IMR-90 (cell line): ENCODE measurements at regions not wholly inside any gene's neighbourhood (a gene's known extent, or its start where the extent isn't known, plus 50 kb on each side); places are given as distances from the start of the nearest gene placed in this dataset.

Source experiments
- ATAC-seq: fragments of 200-7000 bp; cut with Tn5 transposase; 2 replicates; pipeline ENCODE4 v1.9.1; 2020; ENCODE audit warnings: low read depth, mild to moderate bottlenecking, moderate library complexity
- BruUV-seq: library from RNA; stranded (reverse); fragments of 400-500 nt; replicated peaks from 2 replicates; lab custom pipeline; 2021; lab: Mats Ljungman, UMichigan
- CTCF ChIA-PET: fragments of 300-600 bp; formaldehyde crosslinking; extraction: SDS; loops from one replicate; lab custom pipeline; 2021; ENCODE audit warnings: antibody characterized with exemption; lab: Yijun Ruan, JAX
- POLR2A ChIA-PET: fragments of 300-600 bp; sonication (Branson Sonifier 250); formaldehyde crosslinking; loops from one replicate; lab custom pipeline; 2022; ENCODE audit warnings: antibody characterized with exemption; ENCODE audit not compliant: unreplicated experiment; lab: Charles Lee
- DNase-seq: peaks from one replicate; pipeline ENCODE4 v3.0.0; 2013
- H2AFZ ChIP-seq: replicated peaks from 2 replicates; pipeline ENCODE3; 2013; ENCODE audit warnings: low read length, mild to moderate bottlenecking; ENCODE audit not compliant: poor library complexity
- H2AK5ac ChIP-seq: 2 replicates; pipeline ENCODE4 v1.6.1; 2013; ENCODE audit warnings: low read depth, low read length, inconsistent platforms
- H2AK9ac ChIP-seq: replicated peaks from 2 replicates; pipeline ENCODE3; 2013; ENCODE audit warnings: mild to moderate bottlenecking, low read depth, low read length, moderate library complexity; ENCODE audit not compliant: poor library complexity
- H2BK120ac ChIP-seq: 2 replicates; pipeline ENCODE4 v1.6.1; 2013; ENCODE audit warnings: low read depth, low read length, inconsistent platforms
- H2BK15ac ChIP-seq: 3 replicates; pipeline ENCODE4 v1.6.1; 2013; ENCODE audit warnings: low read depth, low read length, inconsistent platforms
- H2BK20ac ChIP-seq: 2 replicates; pipeline ENCODE4 v1.6.1; 2013; ENCODE audit warnings: low read depth, mild to moderate bottlenecking, inconsistent platforms, low read length, moderate library complexity
- H2BK5ac ChIP-seq: 2 replicates; pipeline ENCODE4 v1.6.1; 2013; ENCODE audit warnings: mild to moderate bottlenecking, low read depth, low read length, inconsistent platforms; ENCODE audit not compliant: poor library complexity, severe bottlenecking
- H3K14ac ChIP-seq: replicated peaks from 2 replicates; pipeline ENCODE4 v1.6.1; 2013; ENCODE audit warnings: low read depth, low read length, inconsistent platforms
- H3K18ac ChIP-seq: 2 replicates; pipeline ENCODE4 v1.6.1; 2013; ENCODE audit warnings: low read depth, low read length, control low read depth
- H3K23ac ChIP-seq: 2 replicates; pipeline ENCODE4 v1.6.1; 2013; ENCODE audit warnings: low read depth, low read length, inconsistent platforms
- H3K27ac ChIP-seq: 2 replicates; pipeline ENCODE4 v1.5.1; 2013; ENCODE audit warnings: mild to moderate bottlenecking, control low read depth, low read length; ENCODE audit not compliant: insufficient read depth
- H3K27me3 ChIP-seq: 2 replicates; pipeline ENCODE4 v1.6.1; 2013; ENCODE audit warnings: low read length; ENCODE audit not compliant: control insufficient read depth, insufficient read depth
- H3K36me3 ChIP-seq: 2 replicates; pipeline ENCODE4 v1.6.1; 2013; ENCODE audit warnings: low read length, mixed read lengths; ENCODE audit not compliant: control insufficient read depth, insufficient read depth
- H3K4ac ChIP-seq: 2 replicates; pipeline ENCODE4 v1.6.1; 2013; ENCODE audit warnings: low read depth, low read length, inconsistent platforms
- H3K4me1 ChIP-seq: 2 replicates; pipeline ENCODE4 v1.6.1; 2013; ENCODE audit warnings: low read length, mixed read lengths; ENCODE audit not compliant: control insufficient read depth, insufficient read depth
- H3K4me2 ChIP-seq: 2 replicates; pipeline ENCODE4 v1.6.1; 2013; ENCODE audit warnings: low read depth, mild to moderate bottlenecking, control low read depth, low read length, moderate library complexity
- H3K4me3 ChIP-seq: 2 replicates; pipeline ENCODE4 v1.5.1; 2013; ENCODE audit warnings: low read depth, mild to moderate bottlenecking, control low read depth, low read length, moderate library complexity; ENCODE audit not compliant: insufficient read depth
- H3K56ac ChIP-seq: 2 replicates; pipeline ENCODE4 v1.6.1; 2013; ENCODE audit warnings: low read length, inconsistent platforms; ENCODE audit not compliant: insufficient read depth; ENCODE audit errors: extremely low read depth
- H3K79me1 ChIP-seq, 2 experiments: 2 replicates each; pipeline ENCODE4 v1.6.1; 2013; ENCODE audit warnings: low read length in 2 of 2, inconsistent platforms in 1 of 2, low read depth in 1 of 2
- H3K9ac ChIP-seq: 2 replicates; pipeline ENCODE4 v1.6.1; 2013; ENCODE audit warnings: low read depth, low read length, control low read depth
- H3K9me1 ChIP-seq: 2 replicates; pipeline ENCODE4 v1.6.1; 2013; ENCODE audit warnings: low read length, inconsistent platforms; ENCODE audit not compliant: insufficient read depth
- H3K9me3 ChIP-seq: 2 replicates; pipeline ENCODE4 v1.6.1; 2013; ENCODE audit warnings: low read length; ENCODE audit not compliant: control insufficient read depth, insufficient read depth
- H4K20me1 ChIP-seq: 2 replicates; pipeline ENCODE4 v1.6.1; 2013; ENCODE audit warnings: low read length, inconsistent platforms; ENCODE audit not compliant: insufficient read depth
- H4K5ac ChIP-seq: 2 replicates; pipeline ENCODE4 v1.6.1; 2013; ENCODE audit warnings: mild to moderate bottlenecking, low read depth, low read length, control low read depth
- H4K8ac ChIP-seq, 2 experiments: 2 replicates each; pipeline ENCODE4 v1.6.1; 2013; ENCODE audit warnings: low read depth in 2 of 2, low read length in 2 of 2, control low read depth in 1 of 2, inconsistent platforms in 1 of 2
- H4K91ac ChIP-seq: 2 replicates; pipeline ENCODE4 v1.6.1; 2013; ENCODE audit warnings: low read depth, low read length, inconsistent platforms; ENCODE audit not compliant: insufficient read depth
- CEBPB ChIP-seq: IDR thresholded peaks from 2 replicates; pipeline ENCODE4 v1.6.1; 2012; ENCODE audit warnings: low read depth, low read length, improper control_type of control experiment
- CHD1 ChIP-seq: IDR thresholded peaks from 2 replicates; pipeline ENCODE4 v1.6.1; 2012; ENCODE audit warnings: low read depth, low read length, improper control_type of control experiment
- FOS ChIP-seq: fragments of 150-350 bp; IDR thresholded peaks from 2 replicates; pipeline ENCODE4 v1.6.1; 2016; ENCODE audit warnings: low read depth, low read length
- MAFK ChIP-seq: IDR thresholded peaks from 2 replicates; pipeline ENCODE4 v1.6.1; 2012; ENCODE audit warnings: low read depth, low read length, improper control_type of control experiment
- MAZ ChIP-seq: IDR thresholded peaks from 2 replicates; pipeline ENCODE4 v1.6.1; 2012; ENCODE audit warnings: low read depth, mild to moderate bottlenecking, low read length, improper control_type of control experiment, moderate library complexity, borderline replicate concordance
- MXI1 ChIP-seq: IDR thresholded peaks from 2 replicates; pipeline ENCODE4 v1.6.1; 2012; ENCODE audit warnings: low read depth, mild to moderate bottlenecking, low read length, moderate library complexity, borderline replicate concordance
- POLR2A ChIP-seq: IDR thresholded peaks from 2 replicates; pipeline ENCODE4 v1.6.1; 2012; ENCODE audit warnings: mild to moderate bottlenecking, low read depth, low read length
- RAD21 ChIP-seq: IDR thresholded peaks from 2 replicates; pipeline ENCODE4 v1.6.1; 2012; ENCODE audit warnings: low read length, improper control_type of control experiment
- RCOR1 ChIP-seq: IDR thresholded peaks from 2 replicates; pipeline ENCODE4 v1.6.1; 2012; ENCODE audit warnings: mild to moderate bottlenecking, low read length, improper control_type of control experiment; ENCODE audit not compliant: insufficient replicate concordance
- RFX5 ChIP-seq: IDR thresholded peaks from 2 replicates; pipeline ENCODE4 v1.8.0; 2012; ENCODE audit warnings: low read depth, mild to moderate bottlenecking, low read length, moderate library complexity
- SMC3 ChIP-seq: fragments of 150-350 bp; IDR thresholded peaks from 2 replicates; pipeline ENCODE4 v1.6.1; 2016; ENCODE audit warnings: low read depth, mild to moderate bottlenecking, antibody characterized with exemption, low read length, moderate library complexity
- WGBS, 2 experiments: methylation state at CpG; one replicate each; pipeline versions ENCODE4 v1.1.5 to v1.1.7; 2013; ENCODE audit warnings: missing lambda C conversion rate in 2 of 2; ENCODE audit not compliant: insufficient read length in 1 of 2; ENCODE audit errors: extremely low coverage in 2 of 2; 5-methylcytosine and 5-hydroxymethylcytosine counted together
- dilution Hi-C: fragments of 300-500 bp; cut with HindIII; formaldehyde crosslinking; loops from one replicate; pipeline ENCODE4 v1.14.3; 2018; ENCODE audit warnings: low sequenced_read_pairs; ENCODE audit not compliant: unreplicated experiment
- in situ Hi-C: fragments of 300-500 bp; cut with MboI; formaldehyde crosslinking; loops from 3 replicates; pipeline ENCODE4 v1.14.3; 2019; ENCODE audit warnings: low sequenced_read_pairs, inconsistent platforms, mixed read lengths
- intact Hi-C: fragments of 100-400 bp; cut with micrococcal nuclease; formaldehyde crosslinking; loops from 2 replicates; pipeline ENCODE4 v1.10.0; 2022
- TF ChIP-seq, protein P1 (sequence below): conservative IDR thresholded peaks from 2 replicates; pipeline ENCODE4 v1.5.1; 2012; ENCODE audit warnings: mild to moderate bottlenecking, low read depth, low read length, improper control_type of control experiment
- TF ChIP-seq, protein P2 (sequence below): fragments of 150-350 bp; IDR thresholded peaks from 2 replicates; pipeline ENCODE4 v1.6.1; 2016; ENCODE audit warnings: low read depth, mild to moderate bottlenecking, low read length, moderate library complexity, borderline replicate concordance

- H2BK5ac ChIP-seq, result peak overlapping the region; percentile 95
- peak overlapping the region; percentile 91 for H2BK120ac ChIP-seq
- ATAC-seq, result 0 out of 2 replicates have a peak, but pooled peaks have one; percentile 5
- H3K4me1 ChIP-seq, result peaks cover 19% of the 10 kb centered on the region
- intact Hi-C loops, result no loop called here
- no peaks in the 10 kb centered on the region for H3K79me1 ChIP-seq
- no peak overlapping the region; the same call in 1 of the 2 replicates for H2AK5ac ChIP-seq
- no peak overlapping the region for H3K9ac ChIP-seq
- dilution Hi-C loops, result no loop called here
- no TSS peak for BruUV-seq
- peak overlapping the region; percentile 32; the same call in 1 of the 2 replicates for H3K23ac ChIP-seq
- peak overlapping the region; percentile 19; the same call in 1 of the 2 replicates for H3K4ac ChIP-seq
- no peak overlapping the region for H2AK9ac ChIP-seq
- H4K8ac ChIP-seq, result peak overlapping the region in 1 of 2 experiments; percentile 89; a peak in 1 of 4 replicates
- peak overlapping the region; percentile 8; the same call in 1 of the 2 replicates for H3K27ac ChIP-seq
- POLR2A ChIA-PET, result no interaction called here
- in situ Hi-C loops, result loop anchor here (10.0 kb wide), 1 partner anchor 92 kb away; no protein-coding TSS in a partner anchor
- H2AFZ ChIP-seq, result no peak overlapping the region
- H3K36me3 ChIP-seq, result no peaks in the 10 kb centered on the region
- H3K9me3 ChIP-seq, result peaks cover 8% of the 10 kb centered on the region
- peak overlapping the region; percentile 57; the same call in 1 of the 2 replicates for H4K5ac ChIP-seq
- no peak overlapping the region for H3K56ac ChIP-seq
- no CpG with 5 or more reads among the region's 1 CpG for WGBS, 2 experiments
- no peak overlapping the region for H3K4me3 ChIP-seq
- TF ChIP-seq RFX5 (no peak), MXI1 (no peak), POLR2A (no peak), FOS (no peak), RAD21 (no peak), MAZ (no peak), CHD1 (no peak), SMC3 (no peak), CEBPB (no peak), RCOR1 (no peak), MAFK (no peak)
- TF ChIP-seq, protein P1, sequence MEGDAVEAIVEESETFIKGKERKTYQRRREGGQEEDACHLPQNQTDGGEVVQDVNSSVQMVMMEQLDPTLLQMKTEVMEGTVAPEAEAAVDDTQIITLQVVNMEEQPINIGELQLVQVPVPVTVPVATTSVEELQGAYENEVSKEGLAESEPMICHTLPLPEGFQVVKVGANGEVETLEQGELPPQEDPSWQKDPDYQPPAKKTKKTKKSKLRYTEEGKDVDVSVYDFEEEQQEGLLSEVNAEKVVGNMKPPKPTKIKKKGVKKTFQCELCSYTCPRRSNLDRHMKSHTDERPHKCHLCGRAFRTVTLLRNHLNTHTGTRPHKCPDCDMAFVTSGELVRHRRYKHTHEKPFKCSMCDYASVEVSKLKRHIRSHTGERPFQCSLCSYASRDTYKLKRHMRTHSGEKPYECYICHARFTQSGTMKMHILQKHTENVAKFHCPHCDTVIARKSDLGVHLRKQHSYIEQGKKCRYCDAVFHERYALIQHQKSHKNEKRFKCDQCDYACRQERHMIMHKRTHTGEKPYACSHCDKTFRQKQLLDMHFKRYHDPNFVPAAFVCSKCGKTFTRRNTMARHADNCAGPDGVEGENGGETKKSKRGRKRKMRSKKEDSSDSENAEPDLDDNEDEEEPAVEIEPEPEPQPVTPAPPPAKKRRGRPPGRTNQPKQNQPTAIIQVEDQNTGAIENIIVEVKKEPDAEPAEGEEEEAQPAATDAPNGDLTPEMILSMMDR, result no peak
- TF ChIP-seq, protein P2, sequence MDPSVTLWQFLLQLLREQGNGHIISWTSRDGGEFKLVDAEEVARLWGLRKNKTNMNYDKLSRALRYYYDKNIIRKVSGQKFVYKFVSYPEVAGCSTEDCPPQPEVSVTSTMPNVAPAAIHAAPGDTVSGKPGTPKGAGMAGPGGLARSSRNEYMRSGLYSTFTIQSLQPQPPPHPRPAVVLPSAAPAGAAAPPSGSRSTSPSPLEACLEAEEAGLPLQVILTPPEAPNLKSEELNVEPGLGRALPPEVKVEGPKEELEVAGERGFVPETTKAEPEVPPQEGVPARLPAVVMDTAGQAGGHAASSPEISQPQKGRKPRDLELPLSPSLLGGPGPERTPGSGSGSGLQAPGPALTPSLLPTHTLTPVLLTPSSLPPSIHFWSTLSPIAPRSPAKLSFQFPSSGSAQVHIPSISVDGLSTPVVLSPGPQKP, result no peak
- H3K27me3 ChIP-seq, result no peaks in the 10 kb centered on the region
- peak; percentile 41 for DNase-seq
- peak overlapping the region; percentile 10; the same call in 1 of the 3 replicates for H2BK15ac ChIP-seq
- no peak overlapping the region; the same call in 1 of the 2 replicates for H3K14ac ChIP-seq
- H3K4me2 ChIP-seq, result no peak overlapping the region
- peak overlapping the region; percentile 31; the same call in 1 of the 2 replicates for H2BK20ac ChIP-seq
- peak overlapping the region; percentile 78 for H3K18ac ChIP-seq
- H4K91ac ChIP-seq, result no peak overlapping the region; the same call in 1 of the 2 replicates
- CTCF ChIA-PET, result interaction anchor here (2.8 kb wide), 1 partner anchor 98 kb away, joined by 25 read pairs; no protein-coding TSS in a partner anchor
- no peaks in the 10 kb centered on the region; the same call in none of the 2 replicates for H3K9me1 ChIP-seq
- no peaks in the 10 kb centered on the region for H4K20me1 ChIP-seq
Observed at GRCh38 chr3:170712336-170712735, 126.5 kb upstream of the SLC7A14 start.
